GM12878 (cell line): ENCODE measurements at regions not wholly inside any gene's neighbourhood (a gene's known extent, or its start where the extent isn't known, plus 50 kb on each side); places are given as distances from the start of the nearest gene placed in this dataset.

Experiments
- BCL3 ChIP-seq: IDR thresholded peaks from 2 replicates; pipeline ENCODE4 v1.6.1; 2011; ENCODE audit warnings: borderline replicate concordance, low read depth, mild to moderate bottlenecking, moderate library complexity, low read length; ENCODE audit not compliant: insufficient read depth, poor library complexity, severe bottlenecking
- BHLHE40 ChIP-seq, 2 experiments: fragments of 450-650 bp in 1 of 2; IDR thresholded peaks; 2 replicates each; pipeline ENCODE4 v1.6.1; 2011 to 2017; ENCODE audit warnings: low read depth in 2 of 2, borderline replicate concordance in 1 of 2, improper control_type of control experiment in 1 of 2, low read length in 1 of 2, mild to moderate bottlenecking in 1 of 2
- CBFB ChIP-seq: IDR thresholded peaks from 2 replicates; pipeline ENCODE4 v1.6.1; 2016; ENCODE audit warnings: antibody characterized with exemption, low read depth
- CEBPB ChIP-seq, 2 experiments: fragments of 150-350 bp in 1 of 2; IDR thresholded peaks; 2 replicates each; pipeline ENCODE4 v1.6.1; 2012 to 2014; ENCODE audit warnings: low read depth in 2 of 2, low read length in 2 of 2, borderline replicate concordance in 1 of 2, inconsistent platforms in 1 of 2
- GATAD2B ChIP-seq: fragments of 450-650 bp; conservative IDR thresholded peaks from 2 replicates; pipeline ENCODE4 v1.6.1; 2017; ENCODE audit warnings: low read depth, mild to moderate bottlenecking, moderate library complexity
- HDAC6 ChIP-seq: fragments of 200-600 bp; sonication (generic); IDR thresholded peaks from one replicate; pipeline ENCODE4 v1.8.0; 2017; ENCODE audit warnings: antibody characterized with exemption; ENCODE audit not compliant: unreplicated experiment
- HDGF ChIP-seq: fragments of 450-650 bp; IDR thresholded peaks from 2 replicates; pipeline ENCODE4 v1.6.1; 2016; ENCODE audit warnings: antibody characterized with exemption
- MXI1 ChIP-seq: fragments of 150-350 bp; IDR thresholded peaks from 2 replicates; pipeline ENCODE4 v1.6.1; 2011; ENCODE audit warnings: low read depth, mild to moderate bottlenecking, inconsistent platforms, low read length, improper control_type of control experiment
- PAX8 ChIP-seq: fragments of 450-650 bp; IDR thresholded peaks from 2 replicates; pipeline ENCODE4 v1.6.1; 2017; ENCODE audit warnings: mild to moderate bottlenecking, moderate library complexity
- PML ChIP-seq: IDR thresholded peaks from 2 replicates; pipeline ENCODE4 v1.6.1; 2012; ENCODE audit warnings: low read length, inconsistent platforms
- RFX5 ChIP-seq: IDR thresholded peaks from 2 replicates; pipeline ENCODE4 v1.6.1; 2011; ENCODE audit warnings: low read depth, low read length, improper control_type of control experiment
- RUNX3 ChIP-seq: IDR thresholded peaks from 2 replicates; pipeline ENCODE4 v1.6.1; 2012; ENCODE audit warnings: low read length, inconsistent platforms
- TCF7 ChIP-seq: IDR thresholded peaks from 2 replicates; pipeline ENCODE4 v1.6.1; 2014; ENCODE audit warnings: antibody characterized with exemption, borderline replicate concordance
- ZSCAN29 ChIP-seq: fragments of 450-650 bp; IDR thresholded peaks from 2 replicates; pipeline ENCODE4 v1.6.1; 2017; ENCODE audit warnings: mild to moderate bottlenecking, moderate library complexity
- TF ChIP-seq, protein P1 (sequence below): IDR thresholded peaks from 2 replicates; pipeline ENCODE4 v1.6.1; 2011; ENCODE audit warnings: low read depth, mild to moderate bottlenecking, low read length, moderate library complexity, borderline replicate concordance; ENCODE audit errors: extremely low read depth
- TF ChIP-seq, protein P2 (sequence below): fragments of 450-650 bp; IDR thresholded peaks from 2 replicates; pipeline ENCODE4 v1.6.1; 2017; ENCODE audit warnings: mild to moderate bottlenecking, moderate library complexity

GRCh38 chr12:103105971-103106597 is 148.6 kb downstream of the ASCL1 start (continued):
- TF ChIP-seq BCL3 (peak; percentile 84), BHLHE40 (IDR thresholded peaks at IDR 0.05; ENCODE audit: borderline replicate concordance in 1 of 2, low read depth in 2 of 2, low read length in 1 of 2) (peak; percentile 68 to 74; a peak in 3 of 4 replicates), PML (peak; percentile 83; the same call in 1 of the 2 replicates), GATAD2B (peak; percentile 82), ZSCAN29 (no peak), RFX5 (no peak), CBFB (0 out of 2 replicates have a peak, but pooled peaks have one; percentile 26), MXI1 (peak; percentile 45; the same call in 1 of the 2 replicates), RUNX3 (peak; percentile 90), HDAC6 (no peak), CEBPB (IDR thresholded peaks at IDR 0.05; ENCODE audit: borderline replicate concordance in 1 of 2, low read depth in 2 of 2, low read length in 2 of 2) (peak in 1 of 2 experiments; percentile 97; a peak in 1 of 4 replicates), PAX8 (no peak), HDGF (no peak), TCF7 (peak; percentile 80)
- TF ChIP-seq, protein P1, sequence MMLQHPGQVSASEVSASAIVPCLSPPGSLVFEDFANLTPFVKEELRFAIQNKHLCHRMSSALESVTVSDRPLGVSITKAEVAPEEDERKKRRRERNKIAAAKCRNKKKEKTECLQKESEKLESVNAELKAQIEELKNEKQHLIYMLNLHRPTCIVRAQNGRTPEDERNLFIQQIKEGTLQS: no peak
- TF ChIP-seq, protein P2, sequence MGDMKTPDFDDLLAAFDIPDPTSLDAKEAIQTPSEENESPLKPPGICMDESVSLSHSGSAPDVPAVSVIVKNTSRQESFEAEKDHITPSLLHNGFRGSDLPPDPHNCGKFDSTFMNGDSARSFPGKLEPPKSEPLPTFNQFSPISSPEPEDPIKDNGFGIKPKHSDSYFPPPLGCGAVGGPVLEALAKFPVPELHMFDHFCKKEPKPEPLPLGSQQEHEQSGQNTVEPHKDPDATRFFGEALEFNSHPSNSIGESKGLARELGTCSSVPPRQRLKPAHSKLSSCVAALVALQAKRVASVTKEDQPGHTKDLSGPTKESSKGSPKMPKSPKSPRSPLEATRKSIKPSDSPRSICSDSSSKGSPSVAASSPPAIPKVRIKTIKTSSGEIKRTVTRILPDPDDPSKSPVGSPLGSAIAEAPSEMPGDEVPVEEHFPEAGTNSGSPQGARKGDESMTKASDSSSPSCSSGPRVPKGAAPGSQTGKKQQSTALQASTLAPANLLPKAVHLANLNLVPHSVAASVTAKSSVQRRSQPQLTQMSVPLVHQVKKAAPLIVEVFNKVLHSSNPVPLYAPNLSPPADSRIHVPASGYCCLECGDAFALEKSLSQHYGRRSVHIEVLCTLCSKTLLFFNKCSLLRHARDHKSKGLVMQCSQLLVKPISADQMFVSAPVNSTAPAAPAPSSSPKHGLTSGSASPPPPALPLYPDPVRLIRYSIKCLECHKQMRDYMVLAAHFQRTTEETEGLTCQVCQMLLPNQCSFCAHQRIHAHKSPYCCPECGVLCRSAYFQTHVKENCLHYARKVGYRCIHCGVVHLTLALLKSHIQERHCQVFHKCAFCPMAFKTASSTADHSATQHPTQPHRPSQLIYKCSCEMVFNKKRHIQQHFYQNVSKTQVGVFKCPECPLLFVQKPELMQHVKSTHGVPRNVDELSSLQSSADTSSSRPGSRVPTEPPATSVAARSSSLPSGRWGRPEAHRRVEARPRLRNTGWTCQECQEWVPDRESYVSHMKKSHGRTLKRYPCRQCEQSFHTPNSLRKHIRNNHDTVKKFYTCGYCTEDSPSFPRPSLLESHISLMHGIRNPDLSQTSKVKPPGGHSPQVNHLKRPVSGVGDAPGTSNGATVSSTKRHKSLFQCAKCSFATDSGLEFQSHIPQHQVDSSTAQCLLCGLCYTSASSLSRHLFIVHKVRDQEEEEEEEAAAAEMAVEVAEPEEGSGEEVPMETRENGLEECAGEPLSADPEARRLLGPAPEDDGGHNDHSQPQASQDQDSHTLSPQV: peak; percentile 87
